ENCODE measurements at regions not wholly inside any gene's neighbourhood (a gene's known extent, or its start where the extent isn't known, plus 50 kb on each side); places are given as distances from the start of the nearest gene placed in this dataset.

DNA sequence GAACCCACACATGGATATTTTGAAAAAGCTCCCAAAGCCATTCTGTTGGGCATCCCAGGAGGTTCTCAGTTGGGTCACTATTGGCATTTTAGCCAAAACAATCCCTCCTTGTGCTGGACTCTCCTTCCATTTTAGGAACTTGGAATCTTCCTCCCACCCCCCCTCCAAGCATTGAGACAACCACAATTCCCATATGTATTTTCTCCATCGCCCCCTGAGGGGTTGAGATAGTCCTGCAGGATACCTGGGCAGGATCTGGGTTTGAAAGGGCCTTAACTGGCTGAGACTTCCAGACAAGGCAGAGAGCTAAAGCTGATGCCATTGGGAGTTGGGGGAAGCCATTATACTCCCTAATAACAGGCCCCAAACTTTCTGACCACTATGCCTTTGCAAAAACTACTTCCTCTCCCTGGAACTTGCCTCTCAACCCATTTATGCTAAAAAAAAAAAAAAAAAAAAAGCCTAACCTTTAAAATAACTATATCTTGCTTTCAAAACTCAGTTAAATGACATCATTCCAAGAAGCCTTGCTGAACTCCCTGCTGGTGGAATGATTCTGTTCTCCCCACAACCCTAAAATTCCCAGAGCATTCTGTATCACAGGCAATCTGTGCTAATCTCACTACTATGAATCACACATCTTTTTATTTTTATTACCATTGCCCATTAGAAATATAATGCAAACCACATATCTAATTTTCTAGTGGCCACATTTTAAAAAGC, 77.5 kb upstream of the PDE1C start:
- DNase-seq (ENCODE audit: low read depth in 2 of 2) = no peak

- no peak for DNase-seq (ENCODE audit: low read depth in 2 of 2)
Observed at GRCh38 chr7:32145911-32146310, 75.7 kb upstream of the PDE1C start.

DNA sequence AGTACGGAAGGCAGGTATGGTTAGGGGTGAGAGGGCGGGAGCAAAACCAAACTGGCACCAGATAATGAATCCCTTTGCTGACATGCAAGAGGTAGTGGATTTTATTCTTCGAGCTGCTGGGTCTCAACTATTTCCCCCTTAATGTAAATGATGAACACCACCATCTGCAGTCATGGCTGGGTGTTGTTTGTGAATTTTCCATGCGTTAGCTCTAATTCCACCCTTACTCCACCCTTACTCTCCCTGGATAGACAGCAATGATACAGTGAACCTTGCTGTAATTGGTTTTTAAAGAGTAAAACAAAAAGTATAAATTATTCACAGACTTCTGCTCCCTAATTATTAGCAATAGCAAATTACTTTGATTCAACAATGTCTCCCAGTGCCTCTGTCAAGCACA, 74.5 kb upstream of the PDE1C start:
- no peak for DNase-seq (ENCODE audit: low read depth in 2 of 2)

- DNase-seq (ENCODE audit: low read depth in 2 of 2) = no peak
Observed at GRCh38 chr7:32143301-32143700, 73.1 kb upstream of the PDE1C start.

- DNase-seq (ENCODE audit: low read depth in 2 of 2) = no peak
Observed at GRCh38 chr7:32142649-32143048, 72.4 kb upstream of the PDE1C start.

- DNase-seq (ENCODE audit: low read depth in 2 of 2) = peak in 1 of 2 donors; percentile 15
Observed at GRCh38 chr7:32140210-32140939, 70.2 kb upstream of the PDE1C start.

- DNase-seq (ENCODE audit: low read depth in 2 of 2) = no peak
Observed at GRCh38 chr7:32137059-32137458, 66.9 kb upstream of the PDE1C start.

DNA sequence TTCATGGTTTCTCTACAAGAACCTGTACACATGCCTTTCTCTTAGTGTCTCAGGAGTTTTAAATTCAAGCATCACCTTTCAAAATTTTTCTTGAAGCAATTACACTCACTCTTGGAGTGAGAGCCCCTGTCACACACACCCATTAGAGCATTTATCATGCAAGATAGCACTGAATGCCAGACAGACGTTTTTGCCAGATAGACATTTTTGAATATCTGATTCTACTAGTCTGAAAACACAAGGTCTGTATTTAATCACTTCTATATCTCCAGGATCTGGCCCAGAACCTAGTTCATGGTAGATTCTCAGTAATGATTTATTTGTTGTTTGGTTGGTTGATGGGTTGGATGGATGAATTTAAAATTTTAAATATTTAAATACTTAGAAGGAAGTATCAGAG, 60.9 kb upstream of the PDE1C start:
- DNase-seq (ENCODE audit: low read depth in 2 of 2) = no peak

GRCh38 chr7:32126843-32127242, 56.6 kb upstream of the PDE1C start:
- DNase-seq (ENCODE audit: low read depth in 2 of 2) = no peak
